ENCODE measurements at regions not wholly inside any gene's neighbourhood (a gene's known extent, or its start where the extent isn't known, plus 50 kb on each side); places are given as distances from the start of the nearest gene placed in this dataset.

GRCh38 chr21:16420031-16420724 is 690.4 kb downstream of the USP25 start:
- DNase-seq (peak in 1 of 3 donors; percentile 5), ATAC-seq (no peak)
- H3K4me3 ChIP-seq: no peak overlapping the region
- H3K9me3 ChIP-seq: no peaks in the 10 kb centered on the region
- intact Hi-C loops (cut with DNase I, micrococcal nuclease): no loop called here
- no peak for TF ChIP-seq CTCF (IDR thresholded peaks at IDR 0.05)
- H3K4me1 ChIP-seq (ENCODE audit: low read depth): peaks cover 3% of the 10 kb centered on the region
- H3K36me3 ChIP-seq (ENCODE audit: low read depth): no peaks in the 10 kb centered on the region

GRCh38 chr21:16421007-16421406 is 691.2 kb downstream of the USP25 start:
- H3K4me3 ChIP-seq: no peak overlapping the region
- intact Hi-C loops (cut with DNase I, micrococcal nuclease): no loop called here

GRCh38 chr21:16421965-16422364 is 692.2 kb downstream of the USP25 start:
- Histone ChIP-seq H3K36me3 (ENCODE audit: low read depth) (no peaks in the 10 kb centered on the region), H3K4me3 (no peak overlapping the region), H3K4me1 (ENCODE audit: low read depth) (peaks cover 3% of the 10 kb centered on the region), H3K9me3 (no peaks in the 10 kb centered on the region)
- intact Hi-C loops (cut with DNase I, micrococcal nuclease): no loop called here
- DNase-seq: no peak
- no peak for TF ChIP-seq CTCF (IDR thresholded peaks at IDR 0.05)
- ATAC-seq: no peak

More at GRCh38 chr21:16421007-16421406, 691.2 kb downstream of the USP25 start:
- H3K36me3 ChIP-seq (ENCODE audit: low read depth): no peaks in the 10 kb centered on the region
- no peaks in the 10 kb centered on the region for H3K9me3 ChIP-seq
- ATAC-seq (no peak), DNase-seq (no peak)
- no peak for TF ChIP-seq CTCF (IDR thresholded peaks at IDR 0.05)
- H3K4me1 ChIP-seq (ENCODE audit: low read depth): peaks cover 3% of the 10 kb centered on the region

- no peak for ATAC-seq
- Histone ChIP-seq H3K36me3 (ENCODE audit: low read depth) (no peaks in the 10 kb centered on the region), H3K4me1 (ENCODE audit: low read depth) (peaks cover 3% of the 10 kb centered on the region), H3K9me3 (no peaks in the 10 kb centered on the region), H3K4me3 (no peak overlapping the region)
- intact Hi-C loops (cut with DNase I, micrococcal nuclease): no loop called here
- no peak for DNase-seq
- no peak for TF ChIP-seq CTCF (IDR thresholded peaks at IDR 0.05)
Observed at GRCh38 chr21:16422702-16423101, 692.9 kb downstream of the USP25 start.

- intact Hi-C loops (cut with DNase I, micrococcal nuclease): no loop called here
- no peak for TF ChIP-seq CTCF (IDR thresholded peaks at IDR 0.05)
- Histone ChIP-seq H3K36me3 (ENCODE audit: low read depth) (no peaks in the 10 kb centered on the region), H3K9me3 (no peaks in the 10 kb centered on the region), H3K4me3 (no peak overlapping the region), H3K4me1 (ENCODE audit: low read depth) (peaks cover 3% of the 10 kb centered on the region)
- ATAC-seq (no peak), DNase-seq (no peak)
Observed at GRCh38 chr21:16423921-16424320, 694.1 kb downstream of the USP25 start.

Measured in mucosa of descending colon (tissue), 3 donors.